NCI-H2107 treated with DMSO at 0.1 percent for 48 hours (cell line): ENCODE measurements at regions not wholly inside any gene's neighbourhood (a gene's known extent, or its start where the extent isn't known, plus 50 kb on each side); places are given as distances from the start of the nearest gene placed in this dataset.

Source experiments
- DNase-seq: peaks from one replicate; lab custom pipeline; 2025; ENCODE audit not compliant: unreplicated experiment; lab: John Stamatoyannopoulos, UW

DNA sequence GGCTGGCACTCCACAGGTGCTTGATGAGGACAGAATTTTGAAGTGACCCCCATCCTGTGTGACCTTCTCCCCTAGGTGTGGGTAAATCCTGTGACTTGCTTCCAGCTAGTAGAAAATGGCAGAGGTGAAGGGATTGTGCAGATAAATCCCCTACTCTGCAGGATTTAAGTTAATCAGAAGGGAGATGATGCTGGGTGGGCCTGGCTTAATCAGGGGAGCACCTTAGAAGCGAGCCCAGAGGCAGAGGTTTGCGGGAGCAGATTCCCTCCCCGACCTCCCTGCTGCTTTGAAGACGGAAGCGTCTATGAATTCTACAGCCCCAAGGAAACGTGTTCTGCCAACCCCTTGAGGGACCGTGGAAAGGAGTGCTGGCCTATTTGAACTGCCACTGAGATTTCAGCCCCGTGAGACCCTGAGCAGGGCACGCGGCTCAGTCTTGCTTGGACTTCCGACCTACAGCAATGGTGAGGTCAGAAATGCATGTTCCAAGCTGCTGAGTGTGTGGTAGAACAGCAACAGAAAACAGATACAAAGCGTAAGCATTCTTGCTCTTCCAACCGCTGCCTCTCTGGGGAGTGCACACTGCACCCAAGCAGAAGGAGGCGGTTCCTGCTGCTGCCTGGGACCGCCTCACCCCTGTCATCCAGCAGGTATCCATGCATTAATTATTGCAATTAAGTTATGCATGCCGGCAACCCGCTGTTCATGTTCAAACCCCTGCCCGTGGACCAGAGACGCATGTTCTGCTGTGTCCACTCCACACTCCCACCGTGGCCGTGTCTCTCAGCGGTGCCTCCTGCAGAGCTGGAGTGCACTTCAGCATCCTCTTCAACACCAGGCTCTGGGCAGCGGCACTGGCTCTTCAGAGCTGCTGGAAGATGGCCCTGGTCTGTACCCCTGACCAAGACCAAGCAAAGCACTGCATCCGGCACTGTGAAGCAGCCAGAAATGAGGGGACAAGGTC is 54.6 kb upstream of the RXRA start:
- DNase-seq = peak; percentile 5

DNA sequence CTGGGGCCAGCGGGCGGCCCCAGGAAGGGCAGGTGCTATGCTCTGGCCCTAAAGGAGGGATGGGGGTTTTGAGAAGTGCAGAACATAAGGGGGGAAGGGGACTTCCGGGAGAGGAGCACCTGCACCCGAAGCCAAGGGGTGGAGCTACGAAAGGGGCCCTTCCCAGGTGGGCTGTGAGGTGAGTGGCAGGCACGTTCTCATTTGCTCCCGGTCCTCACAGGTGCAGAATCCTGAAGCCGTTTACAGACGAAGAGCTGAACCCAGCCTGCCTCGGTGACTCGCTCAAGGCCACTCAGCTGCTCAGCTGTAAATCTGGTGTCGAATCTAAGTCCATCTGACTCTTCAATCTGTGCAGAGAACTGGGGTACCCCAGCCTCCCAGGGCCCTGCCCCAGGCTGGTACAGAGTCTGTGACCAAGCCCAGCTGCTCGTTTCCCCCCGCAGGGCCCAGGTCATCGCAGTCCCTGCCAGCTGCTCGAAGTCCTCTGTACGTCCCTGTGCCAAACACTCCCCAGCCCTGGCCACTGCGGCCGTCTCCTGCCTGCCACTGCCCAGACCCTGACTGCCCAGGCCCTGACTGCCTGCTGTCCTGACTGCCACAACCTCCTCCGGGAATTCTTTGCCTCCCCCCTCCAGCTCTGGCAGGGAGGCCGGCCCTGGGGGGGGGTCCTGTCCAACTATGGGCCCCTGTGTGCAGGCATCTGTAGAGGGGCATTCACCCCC is 53.8 kb upstream of the RXRA start:
- no peak for DNase-seq

DNA sequence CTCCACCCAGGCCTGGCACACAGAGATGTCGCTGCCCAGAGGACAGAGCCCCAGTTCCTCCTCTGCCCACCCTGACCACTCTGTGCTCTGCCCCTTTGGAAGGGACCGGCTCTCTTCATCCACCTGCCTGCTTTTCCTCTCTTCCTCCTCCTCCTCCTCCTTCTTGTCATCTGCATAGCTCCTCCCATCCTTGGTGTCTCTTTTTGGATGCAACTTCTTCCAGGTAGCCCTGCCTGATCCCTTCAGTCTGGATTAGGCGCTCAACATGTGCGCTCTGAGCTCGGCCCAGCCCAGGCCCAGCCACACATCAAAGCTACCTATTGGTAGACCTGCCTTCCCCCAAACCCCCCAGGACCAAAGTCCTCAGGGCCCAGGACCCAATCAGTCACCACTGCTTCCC is 52.6 kb upstream of the RXRA start:
- no peak for DNase-seq

DNA sequence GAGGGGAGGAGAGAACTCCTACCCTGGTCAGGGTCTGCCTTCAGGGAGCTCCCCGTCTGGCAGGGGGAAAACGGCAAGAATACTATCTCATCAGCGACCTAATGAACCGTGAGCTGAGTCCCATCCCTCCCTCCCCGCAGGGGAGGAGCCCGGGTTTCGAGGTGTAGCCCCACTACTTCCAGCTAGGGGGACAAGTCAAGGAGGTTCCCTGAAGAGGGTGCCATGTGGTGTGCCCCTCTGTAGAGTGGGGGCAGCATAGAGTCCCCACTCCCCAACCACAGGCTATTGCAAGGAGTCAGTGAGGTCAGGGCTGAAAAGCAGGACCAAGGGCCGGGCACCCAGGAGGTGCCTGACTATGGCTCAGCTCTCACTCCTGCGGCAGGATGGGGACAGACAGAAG is 50.9 kb upstream of the RXRA start:
- DNase-seq = no peak

DNA sequence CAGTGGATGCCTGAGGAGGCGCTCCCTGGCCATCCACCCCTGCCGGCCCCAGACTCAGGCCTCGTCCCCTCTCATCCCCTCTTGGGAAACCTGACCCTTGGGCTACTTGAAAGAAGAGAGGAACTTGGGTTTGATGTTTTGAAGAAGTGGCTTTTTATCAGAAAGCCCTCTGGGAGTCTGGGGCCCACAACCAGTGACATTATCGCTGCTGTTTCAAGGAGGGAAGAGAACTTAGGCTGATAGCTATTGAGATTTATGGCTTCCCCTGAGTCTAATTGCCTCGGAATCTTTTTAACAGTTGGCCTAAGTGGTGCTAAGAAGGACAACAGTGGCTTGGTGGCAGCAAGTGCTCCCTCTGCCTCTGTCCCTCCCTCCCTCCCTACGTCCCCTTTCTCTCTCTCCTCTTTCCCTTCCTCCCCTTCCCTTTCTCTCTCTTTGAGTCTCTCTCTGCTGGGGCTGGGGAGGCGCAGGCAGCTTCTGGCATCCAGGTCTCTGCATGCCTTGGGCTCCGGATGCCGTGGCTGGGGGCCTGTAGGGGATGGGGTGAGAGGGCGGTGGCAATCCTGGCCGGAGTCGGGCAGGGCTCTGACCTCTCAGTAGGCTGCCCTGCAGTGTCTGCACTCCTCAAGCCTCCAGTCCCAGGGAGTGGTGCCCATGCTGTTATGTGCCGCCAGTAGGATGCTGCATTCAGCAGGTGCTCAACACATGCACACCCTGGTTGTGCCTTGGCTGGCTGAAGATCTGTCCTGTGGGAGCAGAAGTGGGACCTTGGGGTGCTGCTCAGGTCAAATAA is 49.6 kb upstream of the RXRA start:
- no peak for DNase-seq
